HG03460 (cell line): ENCODE measurements at regions not wholly inside any gene's neighbourhood (a gene's known extent, or its start where the extent isn't known, plus 50 kb on each side); places are given as distances from the start of the nearest gene placed in this dataset.
"Not testable (repeated sequence)": the region's sequence is repeated elsewhere in the genome, so short reads cannot be mapped to it uniquely, and the experiment has no call there.

Experiments used
- ATAC-seq: cut with Tn5 transposase; IDR thresholded peaks from one replicate; pipeline ENCODE4 v1.9.1; 2021; ENCODE audit not compliant: unreplicated experiment

DNA sequence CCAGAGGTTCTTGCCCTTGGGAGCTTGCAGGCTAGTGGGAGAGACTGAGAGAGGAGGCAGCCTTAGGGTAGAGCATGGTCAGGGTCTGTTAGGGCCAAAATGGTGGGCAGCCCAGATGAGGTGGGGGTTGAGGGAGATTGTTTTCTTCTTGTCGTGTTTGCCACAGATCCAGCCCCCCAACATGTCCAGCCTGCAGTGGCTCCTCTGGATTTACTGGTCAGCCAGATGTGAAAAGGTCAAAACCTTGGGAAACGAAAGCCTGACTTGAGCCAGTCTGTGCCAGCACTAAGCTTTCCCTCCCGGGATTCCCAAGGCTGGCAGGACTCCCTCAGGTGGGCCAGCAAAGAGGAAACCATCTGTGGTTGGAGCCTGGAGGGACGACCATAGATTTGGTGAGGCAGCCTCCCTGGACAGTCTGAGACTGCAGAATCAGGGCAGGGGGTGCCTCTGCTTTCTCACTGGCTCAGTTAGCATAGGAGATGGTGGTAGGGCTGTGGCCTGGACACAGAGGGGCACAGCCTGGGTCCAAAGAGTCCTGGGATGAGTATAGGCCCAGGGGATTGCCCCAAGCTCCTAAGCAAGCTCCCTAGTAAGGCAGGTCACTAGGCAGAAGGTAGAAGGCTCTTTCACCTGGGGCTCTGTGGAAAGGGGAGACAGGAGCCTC, 51.2 kb upstream of the PRR23C start:
- no peak for ATAC-seq

DNA sequence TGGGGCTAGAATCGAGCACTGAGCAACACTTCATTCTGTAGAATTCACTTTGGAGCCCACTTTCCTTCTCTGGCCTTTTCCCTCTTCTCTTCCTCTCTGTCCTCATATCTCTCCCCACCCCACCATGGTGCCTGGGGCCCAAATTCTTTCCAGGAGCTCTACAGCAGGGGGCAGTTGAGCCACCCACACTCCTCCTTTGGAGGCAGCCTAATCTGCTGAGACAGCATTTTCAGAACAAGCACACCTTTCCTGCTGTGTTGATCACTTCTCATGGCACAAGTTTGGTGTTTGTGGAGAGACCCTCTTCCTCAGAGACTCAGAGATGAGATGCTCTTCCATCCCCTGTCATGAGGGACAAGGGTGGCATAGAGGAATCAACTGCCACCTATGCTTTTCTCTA, 52.0 kb upstream of the PRR23C start:
- ATAC-seq: no peak

DNA sequence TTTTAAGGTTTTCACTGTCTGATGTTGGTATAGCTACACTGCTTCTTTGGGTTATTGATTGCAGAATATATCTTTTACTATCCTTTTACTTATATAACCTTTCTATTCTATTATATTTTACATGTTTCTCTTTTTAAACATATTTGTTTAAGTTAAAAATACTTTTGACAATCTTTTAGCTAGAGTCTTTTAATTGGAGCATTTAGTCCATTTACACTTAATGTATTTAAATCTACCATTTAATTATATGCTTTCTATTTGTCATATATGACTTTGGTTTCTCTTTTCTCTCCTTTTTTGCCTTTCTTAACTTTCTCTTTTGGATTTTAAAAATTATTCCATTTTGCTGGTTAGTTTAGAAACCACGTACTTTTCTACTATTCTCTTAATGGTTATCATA, 53.7 kb upstream of the PRR23C start:
- no peak for ATAC-seq

DNA sequence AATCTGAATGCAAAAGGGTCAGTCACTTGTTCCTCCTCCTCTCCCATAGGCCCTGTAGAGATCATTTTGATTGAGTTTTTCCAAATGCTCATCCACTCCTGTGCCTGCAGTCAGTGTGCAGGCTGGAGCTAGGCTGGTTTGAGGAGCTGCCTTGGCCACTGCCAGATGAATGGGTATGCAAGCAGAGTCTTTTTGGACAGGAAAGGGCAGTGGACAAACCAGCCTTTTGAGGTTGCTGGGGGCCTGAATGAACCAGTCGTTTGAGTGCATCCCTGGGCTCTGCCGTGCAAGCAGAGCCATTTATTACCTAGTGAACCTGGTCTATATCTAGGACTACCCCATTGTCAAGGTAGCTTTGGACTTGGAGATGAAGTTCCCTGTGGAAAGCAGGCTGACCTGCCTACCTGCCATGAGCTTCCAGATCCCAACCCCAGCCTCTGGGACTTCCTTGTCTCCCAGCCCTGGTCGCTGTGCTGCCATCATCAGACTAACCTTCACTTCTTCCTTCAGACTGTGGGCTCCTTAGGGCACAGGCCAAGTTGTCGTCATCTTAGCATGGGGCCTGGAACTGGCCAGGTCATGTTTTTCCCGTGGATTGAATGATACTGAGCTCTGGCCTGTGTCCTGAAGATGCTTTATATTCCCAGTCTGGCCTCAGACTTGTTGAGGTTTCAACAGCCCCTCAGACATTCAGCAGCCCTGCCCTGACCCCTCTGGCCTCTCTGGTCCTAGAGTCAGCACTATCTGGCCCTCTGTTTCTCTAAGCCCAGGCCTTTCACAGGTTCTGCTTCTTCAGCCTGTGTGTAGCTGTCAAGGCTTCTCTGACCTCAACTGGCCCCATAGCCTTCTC, 55.5 kb upstream of the PRR23C start:
- ATAC-seq: no peak

DNA sequence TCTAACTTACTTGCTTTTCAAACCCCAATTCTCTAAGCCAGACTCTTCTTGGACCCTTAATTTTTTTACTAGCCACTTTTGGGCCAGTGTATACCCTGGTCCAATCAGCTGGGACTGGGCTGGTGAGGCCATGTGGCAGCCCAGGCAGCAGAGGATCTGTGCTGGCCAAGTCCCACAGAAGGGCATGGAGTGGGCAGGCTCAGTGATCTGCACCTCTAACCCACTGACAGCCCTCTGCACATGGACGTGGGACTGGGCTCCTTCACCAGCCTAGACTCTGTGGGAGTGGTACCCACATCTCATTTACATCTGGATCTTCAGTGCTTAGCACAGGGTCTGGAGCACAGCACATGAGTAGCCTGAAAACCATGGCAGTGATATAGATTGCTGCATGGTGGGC, 56.1 kb upstream of the PRR23C start:
- ATAC-seq: no peak

DNA sequence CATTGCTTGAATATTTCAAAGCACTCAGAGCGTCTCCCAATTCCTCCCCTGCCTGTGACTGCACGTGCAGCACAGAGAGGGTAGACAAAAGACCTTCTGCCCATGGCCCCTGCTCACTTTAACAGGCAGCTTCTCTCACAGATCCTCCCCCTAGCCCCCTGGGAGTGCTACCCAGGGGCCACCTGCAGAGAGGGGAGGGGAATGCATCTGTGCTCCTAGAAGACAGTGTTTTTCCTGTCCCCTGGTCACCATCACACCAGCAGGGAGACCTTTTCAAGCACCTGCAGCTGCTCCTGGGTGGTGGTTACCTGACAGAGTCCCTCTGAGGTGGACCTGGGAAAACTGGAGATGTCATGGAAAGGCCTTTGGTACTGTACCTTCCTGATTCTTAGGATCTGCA, 56.7 kb upstream of the PRR23C start:
- ATAC-seq: no peak

DNA sequence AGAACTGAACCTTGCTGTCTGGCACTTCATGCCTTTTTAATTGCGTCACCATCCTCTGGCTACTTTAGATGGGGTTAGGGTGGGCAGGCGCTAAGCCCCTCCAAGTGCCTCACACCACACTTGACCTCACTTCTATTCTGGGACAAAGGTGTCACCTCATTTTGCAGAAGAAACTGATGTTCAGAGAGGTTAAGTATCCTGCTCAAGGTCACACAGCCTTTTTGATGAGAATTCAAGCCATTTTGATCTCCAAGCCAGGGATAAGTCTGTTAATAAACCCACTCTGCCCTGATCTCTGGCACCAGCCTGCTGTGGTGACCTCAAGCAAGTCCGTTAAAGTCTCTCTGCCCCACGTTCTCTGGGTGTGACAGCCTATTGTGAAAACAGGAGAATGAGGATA, 58.8 kb upstream of the PRR23C start:
- ATAC-seq: no peak

DNA sequence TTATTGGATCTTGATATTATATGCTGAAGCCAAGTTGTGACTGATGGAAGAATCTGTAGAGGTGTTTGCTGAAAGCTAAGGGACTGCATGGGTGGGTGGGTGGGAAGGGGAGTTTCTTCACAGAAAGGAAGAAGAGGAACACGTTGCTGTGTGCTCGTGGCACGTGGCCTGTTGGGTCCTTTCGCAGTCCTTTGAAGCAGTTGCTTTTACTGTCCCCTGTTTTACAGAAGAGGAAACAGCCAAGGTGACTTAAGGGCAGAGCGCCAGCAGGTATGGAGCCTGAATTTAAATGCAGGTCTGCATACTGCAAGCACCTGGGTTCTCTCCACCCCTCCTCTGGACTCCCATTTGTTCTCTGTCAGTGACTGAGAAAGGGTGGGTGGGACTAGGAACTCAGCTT, 59.4 kb upstream of the PRR23C start:
- ATAC-seq: no peak

DNA sequence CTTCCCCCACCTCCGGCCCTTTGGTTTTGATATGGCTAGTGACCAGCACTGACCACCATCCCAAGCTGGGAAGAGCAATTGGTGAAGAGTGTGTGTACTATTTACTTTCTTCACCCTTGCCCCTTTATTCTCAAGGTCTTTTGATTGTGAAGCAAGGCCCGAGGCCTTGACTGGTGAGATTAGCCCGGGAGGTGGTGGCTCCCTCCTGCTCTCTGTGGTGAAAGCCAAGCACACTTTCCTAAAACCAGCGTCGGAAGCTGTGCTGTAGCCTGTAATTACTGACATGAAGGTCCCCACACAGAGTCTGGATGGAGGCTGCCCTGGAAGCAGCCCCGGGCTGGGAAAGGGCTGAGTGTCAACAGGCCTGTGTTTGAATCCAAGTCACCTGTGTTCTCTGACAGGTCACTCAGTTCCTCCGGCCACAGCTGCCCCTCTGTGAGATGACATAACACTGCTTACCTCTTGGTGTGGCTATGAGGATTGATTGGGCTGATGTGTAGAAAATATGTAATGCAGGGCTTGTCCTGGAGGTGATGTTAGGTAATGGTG, 60.5 kb upstream of the PRR23C start:
- ATAC-seq: no peak

DNA sequence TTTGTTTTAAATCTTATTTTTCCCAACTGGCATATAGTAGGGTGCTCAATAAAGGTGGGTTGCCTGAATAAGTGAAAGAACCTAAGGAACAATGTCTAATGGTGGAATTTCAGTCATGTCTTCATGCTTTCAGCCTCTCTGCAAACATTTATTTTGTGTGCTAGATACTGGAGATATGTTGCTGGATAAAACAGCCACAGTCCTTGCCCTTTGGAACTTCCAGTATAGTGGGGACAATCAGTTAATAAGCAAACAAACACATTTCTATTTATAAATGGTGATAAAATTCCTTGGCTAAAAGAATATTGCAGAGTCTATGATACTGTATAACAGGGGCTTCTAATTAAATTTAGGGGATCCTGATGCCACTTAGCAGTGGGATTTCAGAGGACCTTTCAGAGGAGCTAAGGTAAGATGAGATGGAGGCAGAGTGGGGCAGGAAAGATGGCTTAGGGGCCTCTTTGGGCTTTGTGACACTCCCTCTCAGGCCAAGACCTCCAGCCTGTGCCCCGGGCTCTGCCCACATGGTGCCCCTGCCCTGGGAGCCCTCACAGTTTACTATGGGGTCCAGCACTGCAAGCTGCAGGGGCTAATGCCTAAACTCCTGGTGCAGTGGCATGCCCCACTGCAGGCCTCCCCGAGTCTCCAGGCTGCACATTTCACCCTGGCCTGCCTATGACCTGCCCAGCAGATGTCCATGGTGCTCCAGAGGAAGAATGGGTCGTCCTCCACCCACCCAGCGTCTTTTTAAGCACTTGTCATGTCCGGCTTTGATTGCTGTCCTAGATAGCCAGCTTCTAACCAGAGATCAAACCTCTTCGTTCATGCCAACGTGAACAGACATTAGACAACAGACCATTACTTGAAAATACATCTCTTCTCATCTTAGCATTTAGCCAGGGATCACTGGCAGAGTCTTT, 61.6 kb upstream of the PRR23C start:
- no peak for ATAC-seq

DNA sequence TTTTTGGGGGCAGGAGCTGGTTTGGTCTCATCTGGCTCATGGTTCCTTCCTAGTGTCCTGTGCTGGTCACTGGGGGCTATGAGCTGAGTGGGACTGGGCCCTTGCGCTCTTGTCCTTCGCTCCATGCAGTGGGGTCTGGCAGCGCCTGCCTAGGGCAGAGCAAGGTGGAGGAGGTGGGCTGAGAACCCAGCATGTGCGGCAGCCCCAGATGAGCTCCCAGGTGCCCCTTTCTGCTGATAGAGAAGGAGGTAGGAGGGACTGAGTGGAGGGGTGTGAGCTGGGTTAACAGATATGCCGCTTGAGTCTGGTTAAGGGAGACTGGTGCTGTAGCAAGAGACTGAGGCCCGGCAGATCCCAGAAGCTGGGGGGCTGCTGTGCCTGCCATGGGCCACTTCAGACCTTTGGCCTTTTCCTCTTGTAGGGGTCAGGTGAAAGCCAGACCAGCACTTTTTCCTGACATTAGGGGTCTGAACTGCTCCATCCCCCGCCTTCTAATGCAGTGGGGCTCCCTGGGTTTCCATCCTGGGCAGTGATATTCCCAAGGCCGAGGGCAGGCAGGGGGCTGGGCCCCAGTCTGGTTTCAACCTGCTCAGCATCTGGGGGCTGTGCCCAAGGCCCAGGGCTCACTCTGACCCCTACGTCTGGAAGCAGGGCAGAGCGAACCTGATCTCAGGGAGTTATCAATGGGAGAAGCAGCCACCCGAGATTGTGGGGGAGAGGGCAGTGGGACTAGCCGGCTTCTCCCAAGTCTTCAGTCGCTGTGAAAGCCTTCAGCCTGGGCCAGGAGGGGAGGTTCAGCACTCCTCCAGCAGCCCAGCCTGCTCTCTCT, 62.9 kb upstream of the PRR23C start:
- ATAC-seq: no peak

DNA sequence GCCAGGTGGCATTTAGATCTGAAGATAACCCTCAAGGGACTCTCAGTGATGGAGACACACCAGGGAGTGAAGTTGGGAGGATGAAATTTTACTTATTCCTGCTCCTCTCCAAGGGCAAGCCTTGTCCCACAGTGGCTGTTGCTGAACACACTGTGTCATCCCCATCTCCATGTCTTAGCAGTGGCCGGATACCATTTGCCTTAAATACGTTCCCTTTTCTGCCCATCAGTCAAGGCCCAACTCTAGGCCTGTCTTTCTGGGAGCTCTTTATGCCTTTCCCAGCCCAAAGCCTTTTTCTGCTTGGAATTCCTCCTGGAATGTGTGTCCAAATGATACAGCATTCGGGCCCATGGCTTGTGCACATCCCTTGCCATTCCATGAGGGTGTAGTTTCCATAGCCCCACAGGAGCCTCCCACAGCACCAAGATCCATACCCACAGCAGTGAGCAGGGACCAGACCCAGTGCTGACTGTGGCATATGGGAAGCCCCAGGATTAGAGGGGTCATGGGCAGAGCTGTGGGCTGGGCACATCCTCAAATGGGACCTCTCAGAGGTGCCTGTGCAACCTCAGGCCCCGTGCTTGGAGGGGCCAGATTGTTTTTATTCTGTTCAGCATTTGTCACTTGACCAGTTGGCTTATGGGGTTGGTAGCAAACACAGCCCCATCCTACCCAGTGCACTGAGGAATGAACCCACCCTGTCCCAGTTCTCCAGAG, 63.7 kb upstream of the PRR23C start:
- no peak for ATAC-seq

DNA sequence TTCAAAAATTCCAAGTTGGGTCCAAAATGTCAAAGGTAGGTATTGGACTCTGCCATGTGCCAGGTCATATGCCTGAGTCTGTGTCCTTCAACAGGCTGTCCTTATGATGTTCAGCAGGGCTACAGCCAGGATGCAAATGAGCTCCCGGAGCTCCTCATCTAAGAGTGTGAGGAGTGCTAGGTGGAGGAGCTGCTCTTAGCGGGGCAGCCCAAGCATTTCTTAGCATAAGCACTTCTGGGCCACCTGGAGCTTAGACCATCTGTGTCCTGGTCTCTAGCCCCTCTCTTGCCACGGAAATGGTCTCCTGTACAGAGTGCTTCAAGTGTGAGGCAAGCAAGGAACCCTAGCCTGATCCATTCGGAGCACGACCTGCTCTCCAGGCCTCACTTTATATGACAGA, 64.6 kb upstream of the PRR23C start:
- ATAC-seq: no peak

DNA sequence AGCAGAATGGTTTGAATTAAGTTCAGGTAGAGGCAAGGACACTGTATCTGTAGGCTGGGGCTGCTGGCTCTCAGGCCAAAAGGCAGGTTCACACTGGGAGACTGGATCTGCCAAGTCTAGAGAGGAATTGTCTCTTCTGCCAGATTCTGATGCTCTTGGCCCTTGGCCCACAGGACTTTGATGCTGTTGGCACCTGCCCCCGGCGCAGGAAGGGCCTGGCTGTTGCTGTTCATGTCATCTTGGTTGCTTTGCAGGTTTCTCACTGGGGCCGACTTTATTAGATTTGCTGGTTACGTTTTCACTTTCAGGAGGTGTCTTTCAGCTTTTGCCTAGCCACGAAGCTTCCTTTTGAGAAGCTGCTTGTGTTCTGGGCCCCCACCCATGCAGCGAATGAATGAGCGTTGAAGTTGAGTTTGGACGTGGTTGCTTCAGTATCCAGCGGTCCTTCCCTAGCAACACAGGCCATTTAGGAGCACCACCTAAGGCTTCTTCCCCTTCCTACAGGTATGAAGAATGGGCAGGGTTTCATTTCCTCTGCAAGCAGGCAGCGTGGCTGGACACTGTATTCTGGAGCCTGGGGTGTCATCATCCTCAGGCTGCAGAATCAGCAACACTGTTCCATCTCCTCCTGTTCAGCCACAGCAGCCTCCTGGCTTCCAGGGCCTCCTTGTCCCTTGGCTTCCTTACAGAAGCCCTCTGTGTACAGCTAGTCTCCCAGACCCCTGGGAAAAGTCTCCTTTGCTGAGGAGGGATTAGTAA, 65.6 kb upstream of the PRR23C start:
- ATAC-seq: no peak

DNA sequence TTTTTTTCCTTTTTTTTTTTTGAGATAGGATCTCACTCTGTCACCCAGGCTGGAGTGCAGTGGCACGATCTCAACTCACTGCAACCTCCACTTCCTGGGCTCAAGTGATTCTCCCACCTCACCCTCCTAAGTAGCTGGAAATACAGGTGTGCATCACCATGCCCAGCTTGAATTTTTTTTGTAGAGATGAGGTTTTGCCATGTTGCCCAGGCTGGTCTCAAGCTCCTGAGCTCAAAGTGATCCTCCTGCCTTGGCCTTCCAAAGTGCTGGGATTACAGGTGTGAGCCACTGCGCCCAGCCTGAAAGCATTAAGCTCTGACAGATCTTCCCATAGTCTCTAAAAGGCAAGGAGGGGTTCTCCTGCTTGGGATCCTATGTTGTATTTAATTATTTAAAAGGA, 66.2 kb upstream of the PRR23C start:
- ATAC-seq: not testable (repeated sequence)

DNA sequence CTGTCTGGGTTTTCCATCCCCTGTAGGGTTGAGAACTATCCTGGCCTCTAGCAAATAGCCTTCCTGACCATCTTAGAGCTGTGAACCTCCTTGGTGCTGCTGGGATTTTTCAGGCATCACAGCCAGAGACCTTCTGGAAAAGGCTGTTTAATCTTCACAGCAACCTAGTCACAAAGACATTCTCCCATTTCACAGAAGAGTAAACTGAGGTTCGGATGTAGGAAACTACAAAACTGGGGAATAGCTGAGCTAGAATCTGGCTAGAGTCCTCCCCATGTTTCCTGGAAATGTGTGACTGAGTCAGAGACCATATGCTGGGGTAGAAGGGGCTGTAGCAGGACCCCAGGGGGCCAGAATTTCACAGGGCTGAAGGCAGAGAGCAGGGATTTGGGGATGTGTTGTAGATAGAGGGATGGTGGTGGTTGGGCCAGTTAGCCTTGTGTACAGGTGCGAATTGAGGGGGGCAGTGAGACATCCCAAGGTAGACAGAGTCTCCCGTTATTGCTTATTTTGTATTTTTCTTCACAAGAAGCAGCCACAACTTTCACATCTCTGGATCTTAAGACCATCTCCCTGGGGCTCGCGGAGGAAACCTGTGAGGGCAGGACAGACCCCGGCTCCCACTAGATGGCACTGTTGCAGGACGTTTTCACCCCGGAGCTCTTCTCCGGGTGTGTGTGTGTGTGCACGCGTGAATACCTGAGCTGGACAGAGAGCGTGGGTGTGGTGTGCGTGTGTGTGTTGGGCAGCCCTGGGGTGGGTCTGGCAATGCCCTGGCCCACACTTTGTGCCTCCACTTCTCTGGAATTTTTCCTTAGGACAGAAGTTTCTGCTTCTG, 66.9 kb upstream of the PRR23C start:
- ATAC-seq: no peak

DNA sequence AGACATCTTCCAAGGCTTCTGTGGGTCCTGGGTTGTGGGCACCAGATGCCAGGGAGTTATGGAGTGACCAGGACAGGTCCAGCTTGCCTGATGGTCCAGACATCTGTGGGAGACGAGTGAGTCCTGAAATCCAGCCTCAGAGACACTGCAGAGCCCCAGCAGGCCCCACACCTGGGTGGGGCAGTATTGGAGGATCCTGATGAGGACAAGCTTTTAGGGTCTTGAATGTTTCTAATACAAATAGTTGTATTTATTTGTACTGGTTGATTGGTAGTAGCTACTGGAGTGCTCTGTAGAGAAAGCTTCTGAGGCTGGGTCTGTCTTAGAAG, 67.5 kb upstream of the PRR23C start:
- no peak for ATAC-seq

DNA sequence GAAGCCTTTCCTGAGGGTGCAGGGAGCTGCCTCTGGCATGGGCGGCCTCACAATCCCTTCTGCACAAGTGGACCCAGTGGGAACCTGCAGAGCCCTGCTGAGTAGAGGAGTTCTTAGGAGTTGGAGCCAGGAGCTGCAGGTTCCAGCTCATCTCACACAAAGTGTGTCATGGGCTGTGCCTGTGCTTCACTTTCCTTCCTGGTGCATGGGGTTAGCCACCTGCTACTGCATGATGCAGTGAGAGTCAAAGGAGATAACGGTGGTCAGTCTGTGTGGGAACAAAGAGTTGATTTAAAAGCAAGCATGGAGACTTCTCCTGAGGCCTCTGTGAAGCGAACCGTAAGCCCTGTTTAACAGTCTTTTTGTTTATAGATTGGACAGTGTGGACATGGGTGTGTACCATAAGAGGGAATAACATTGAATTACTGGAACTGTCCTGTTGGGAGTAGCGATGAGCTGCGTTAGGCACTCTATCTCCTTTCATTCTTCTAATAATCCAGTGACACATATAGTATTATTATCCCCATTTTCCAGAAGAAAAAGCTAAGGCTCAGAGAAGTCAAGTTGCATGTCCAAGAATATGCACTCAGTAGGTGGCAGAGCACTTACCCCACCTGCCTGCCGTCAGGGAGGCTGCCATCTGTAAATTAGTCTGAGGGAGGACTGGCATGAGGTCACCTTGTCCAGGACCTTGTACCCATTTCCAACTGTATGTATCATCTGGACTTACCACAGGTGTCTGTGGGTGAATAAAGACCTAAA, 68.7 kb upstream of the PRR23C start:
- no peak for ATAC-seq
